SK-N-SH treated with all-trans-retinoic acid at 6 μM for 48 hours (cell line): ENCODE measurements at regions not wholly inside any gene's neighbourhood (a gene's known extent, or its start where the extent isn't known, plus 50 kb on each side); places are given as distances from the start of the nearest gene placed in this dataset.

Source experiments
- ATAC-seq: fragments of 200-7000 bp; cut with Tn5 transposase; 3 replicates; pipeline ENCODE4 v1.9.1; 2020; ENCODE audit warnings: mild to moderate bottlenecking, moderate library complexity
- ARNTL ChIP-seq: fragments of 450-650 bp; formaldehyde crosslinking; IDR thresholded peaks from 2 replicates; pipeline ENCODE4 v1.5.0; 2020; ENCODE audit warnings: low read depth, mild to moderate bottlenecking, moderate library complexity, borderline replicate concordance
- CSDC2 ChIP-seq: fragments of 250-450 bp; sonication (Bioruptor Pico); IDR thresholded peaks from 2 replicates; pipeline ENCODE4 v1.5.0; 2020; ENCODE audit warnings: mild to moderate bottlenecking, moderate library complexity
- CSRNP3 ChIP-seq: fragments of 250-450 bp; sonication (Bioruptor Pico); IDR thresholded peaks from 2 replicates; pipeline ENCODE4 v1.5.1; 2021; ENCODE audit warnings: mild to moderate bottlenecking, moderate library complexity
- ESRRG ChIP-seq: fragments of 250-450 bp; sonication (Bioruptor Pico); IDR thresholded peaks from 2 replicates; pipeline ENCODE4 v1.6.1; 2021; ENCODE audit warnings: mild to moderate bottlenecking
- GLIS3 ChIP-seq: fragments of 250-450 bp; sonication (Bioruptor Pico); IDR thresholded peaks from 2 replicates; pipeline ENCODE4 v1.5.0; 2020; ENCODE audit warnings: mild to moderate bottlenecking, moderate library complexity
- ISL1 ChIP-seq: fragments of 250-450 bp; sonication (Bioruptor Pico); IDR thresholded peaks from 2 replicates; pipeline ENCODE4 v2.1.2; 2022; ENCODE audit warnings: mild to moderate bottlenecking, moderate library complexity
- OSR1 ChIP-seq: fragments of 250-450 bp; sonication (Bioruptor Pico); IDR thresholded peaks from 2 replicates; pipeline ENCODE4 v1.8.0; 2022; ENCODE audit warnings: moderate library complexity, mild to moderate bottlenecking, inconsistent platforms
- PATZ1 ChIP-seq: fragments of 250-450 bp; sonication (Bioruptor Pico); IDR thresholded peaks from 2 replicates; pipeline ENCODE4 v1.8.0; 2020; ENCODE audit warnings: mild to moderate bottlenecking, moderate library complexity, borderline replicate concordance
- POU6F1 ChIP-seq: fragments of 250-450 bp; sonication (Bioruptor Pico); IDR thresholded peaks from 2 replicates; pipeline ENCODE4 v1.8.0; 2021; ENCODE audit warnings: low read depth, mild to moderate bottlenecking, moderate library complexity, borderline replicate concordance
- PPARA ChIP-seq: fragments of 250-450 bp; sonication (Bioruptor Pico); IDR thresholded peaks from 2 replicates; pipeline ENCODE4 v1.5.0; 2020; ENCODE audit warnings: mild to moderate bottlenecking, borderline replicate concordance
- SNAI2 ChIP-seq: fragments of 250-450 bp; sonication (Bioruptor Pico); IDR thresholded peaks from 2 replicates; pipeline ENCODE4 v1.5.0; 2020; ENCODE audit warnings: mild to moderate bottlenecking, moderate library complexity
- TCF4 ChIP-seq: fragments of 250-450 bp; sonication (Bioruptor Pico); IDR thresholded peaks from 2 replicates; pipeline ENCODE4 v1.8.0; 2021; ENCODE audit warnings: mild to moderate bottlenecking, moderate library complexity, borderline replicate concordance
- TOX ChIP-seq: fragments of 250-450 bp; sonication (Bioruptor Pico); IDR thresholded peaks from 2 replicates; pipeline ENCODE4 v1.8.0; 2021; ENCODE audit warnings: mild to moderate bottlenecking, moderate library complexity, borderline replicate concordance
- TSHZ2 ChIP-seq: fragments of 250-450 bp; sonication (Bioruptor Pico); IDR thresholded peaks from 2 replicates; pipeline ENCODE4 v1.5.0; 2020; ENCODE audit warnings: mild to moderate bottlenecking, moderate library complexity
- ZC3H10 ChIP-seq: fragments of 250-450 bp; sonication (Bioruptor Pico); IDR thresholded peaks from 2 replicates; pipeline ENCODE4 v1.5.1; 2021; ENCODE audit warnings: mild to moderate bottlenecking, moderate library complexity
- ZFP3 ChIP-seq: fragments of 250-450 bp; sonication (Bioruptor Pico); IDR thresholded peaks from 2 replicates; pipeline ENCODE4 v1.5.0; 2020; ENCODE audit warnings: mild to moderate bottlenecking, moderate library complexity
- ZFP30 ChIP-seq: fragments of 450-650 bp; formaldehyde crosslinking; IDR thresholded peaks from 2 replicates; pipeline ENCODE4 v1.5.0; 2022; ENCODE audit warnings: mild to moderate bottlenecking, moderate library complexity
- ZNF565 ChIP-seq: fragments of 450-650 bp; formaldehyde crosslinking; conservative IDR thresholded peaks from 2 replicates; pipeline ENCODE4 v1.5.0; 2020; ENCODE audit warnings: low read depth, mild to moderate bottlenecking, moderate library complexity
- ZNF8 ChIP-seq: fragments of 450-650 bp; formaldehyde crosslinking; IDR thresholded peaks from 2 replicates; pipeline ENCODE4 v1.5.0; 2020; ENCODE audit warnings: mild to moderate bottlenecking, moderate library complexity

GRCh38 chr11:70727899-70728620 lies 329.7 kb downstream of the CTTN start:
- ATAC-seq = no peak
- TF ChIP-seq GLIS3 (no peak), PPARA (CRISPR knock-in tag) (no peak), ZFP3 (no peak), ISL1 (no peak), POU6F1 (CRISPR knock-in tag) (no peak), TCF4 (no peak), TOX (no peak), ZFP30 (CRISPR knock-in tag) (no peak), OSR1 (CRISPR knock-in tag) (no peak), ZNF8 (CRISPR knock-in tag) (no peak), SNAI2 (CRISPR knock-in tag) (no peak), PATZ1 (CRISPR knock-in tag) (no peak), ARNTL (CRISPR knock-in tag) (no peak), CSRNP3 (CRISPR knock-in tag) (no peak)

GRCh38 chr11:70729949-70730348 lies 331.6 kb downstream of the CTTN start:
- no peak for ATAC-seq
- no peak for TF ChIP-seq PATZ1 (CRISPR knock-in tag)
- no peak for TF ChIP-seq OSR1 (CRISPR knock-in tag)
- TF ChIP-seq CSDC2 (CRISPR knock-in tag) = no peak
- no peak for TF ChIP-seq ZFP3

- no peak for ATAC-seq
- no peak for TF ChIP-seq ARNTL (CRISPR knock-in tag)
- TF ChIP-seq ESRRG (CRISPR knock-in tag) = no peak
- TF ChIP-seq PPARA (CRISPR knock-in tag) = no peak
- TF ChIP-seq ZC3H10 (CRISPR knock-in tag) = no peak
- TF ChIP-seq ISL1 = no peak
- TF ChIP-seq ZFP30 (CRISPR knock-in tag) = no peak
- no peak for TF ChIP-seq POU6F1 (CRISPR knock-in tag)
- no peak for TF ChIP-seq TSHZ2 (CRISPR knock-in tag)
- TF ChIP-seq CSRNP3 (CRISPR knock-in tag) = no peak
- no peak for TF ChIP-seq ZNF8 (CRISPR knock-in tag)
- no peak for TF ChIP-seq ZNF565
Observed at GRCh38 chr11:70730411-70730810, 332.1 kb downstream of the CTTN start.
